ENCODE measurements at regions not wholly inside any gene's neighbourhood (a gene's known extent, or its start where the extent isn't known, plus 50 kb on each side); places are given as distances from the start of the nearest gene placed in this dataset.

GRCh38 chr1:163928069-163928468 lies 606.3 kb downstream of the NUF2 start:
- Mint-ChIP-seq H3K27me3 (no peaks in the 10 kb centered on the region), H3K4me1 (no peaks in the 10 kb centered on the region), H3K27ac (no peak overlapping the region), H3K36me3 (no peaks in the 10 kb centered on the region), H3K9me3 (peaks cover 4% of the 10 kb centered on the region), H3K4me3 (no peak overlapping the region)
- DNase-seq (ENCODE audit: low spot score in 2 of 2) (no peak), ATAC-seq (ENCODE audit: low read depth) (no peak)

- ATAC-seq (ENCODE audit: low read depth): no peak
- peaks cover 4% of the 10 kb centered on the region for H3K9me3 Mint-ChIP-seq
- no peak overlapping the region for H3K4me3 Mint-ChIP-seq
- H3K4me1 Mint-ChIP-seq: no peaks in the 10 kb centered on the region
- no peak overlapping the region for H3K27ac Mint-ChIP-seq
- no peaks in the 10 kb centered on the region for H3K36me3 Mint-ChIP-seq
- no peak for DNase-seq (ENCODE audit: low spot score in 2 of 2)
- H3K27me3 Mint-ChIP-seq: no peaks in the 10 kb centered on the region
Measured at GRCh38 chr1:163928651-163929050, 606.9 kb downstream of the NUF2 start.

- DNase-seq (ENCODE audit: low spot score in 2 of 2) (no peak), ATAC-seq (ENCODE audit: low read depth) (no peak)
- H3K36me3 Mint-ChIP-seq: no peaks in the 10 kb centered on the region
- no peak overlapping the region for H3K4me3 Mint-ChIP-seq
- peaks cover 4% of the 10 kb centered on the region for H3K9me3 Mint-ChIP-seq
- H3K27ac Mint-ChIP-seq: no peak overlapping the region
- H3K4me1 Mint-ChIP-seq: no peaks in the 10 kb centered on the region
- H3K27me3 Mint-ChIP-seq: no peaks in the 10 kb centered on the region
Measured at GRCh38 chr1:163932901-163933300, 611.1 kb downstream of the NUF2 start.

GRCh38 chr1:163933437-163933836 lies 611.7 kb downstream of the NUF2 start:
- DNase-seq (ENCODE audit: low spot score in 2 of 2) (no peak), ATAC-seq (ENCODE audit: low read depth) (no peak)
- Mint-ChIP-seq H3K9me3 (peaks cover 4% of the 10 kb centered on the region), H3K36me3 (no peaks in the 10 kb centered on the region), H3K4me1 (no peaks in the 10 kb centered on the region), H3K27ac (no peak overlapping the region), H3K27me3 (no peaks in the 10 kb centered on the region), H3K4me3 (no peak overlapping the region)

GRCh38 chr1:163935738-163936374 lies 614.1 kb downstream of the NUF2 start:
- Mint-ChIP-seq H3K4me3 (no peak overlapping the region), H3K27ac (no peak overlapping the region), H3K36me3 (no peaks in the 10 kb centered on the region), H3K4me1 (no peaks in the 10 kb centered on the region), H3K9me3 (peaks cover 3% of the 10 kb centered on the region), H3K27me3 (no peaks in the 10 kb centered on the region)
- ATAC-seq (ENCODE audit: low read depth) (no peak), DNase-seq (ENCODE audit: low spot score in 2 of 2) (no peak)

- no peak overlapping the region for H3K27ac Mint-ChIP-seq
- no peak for ATAC-seq (ENCODE audit: low read depth)
- DNase-seq (ENCODE audit: low spot score in 2 of 2): no peak
- peaks cover 6% of the 10 kb centered on the region for H3K9me3 Mint-ChIP-seq
- no peaks in the 10 kb centered on the region for H3K4me1 Mint-ChIP-seq
- H3K27me3 Mint-ChIP-seq: no peaks in the 10 kb centered on the region
- no peak overlapping the region for H3K4me3 Mint-ChIP-seq
- H3K36me3 Mint-ChIP-seq: no peaks in the 10 kb centered on the region
Measured at GRCh38 chr1:163959622-163960021, 599.4 kb upstream of the PBX1 start.

- Mint-ChIP-seq H3K4me1 (no peaks in the 10 kb centered on the region), H3K9me3 (peaks cover 9% of the 10 kb centered on the region), H3K27me3 (no peaks in the 10 kb centered on the region), H3K4me3 (no peak overlapping the region), H3K27ac (no peak overlapping the region), H3K36me3 (no peaks in the 10 kb centered on the region)
- ATAC-seq (ENCODE audit: low read depth) (no peak), DNase-seq (ENCODE audit: low spot score in 2 of 2) (no peak)
Measured at GRCh38 chr1:163970151-163970550, 588.8 kb upstream of the PBX1 start.

GRCh38 chr1:163970699-163971098 lies 588.3 kb upstream of the PBX1 start:
- H3K36me3 Mint-ChIP-seq: no peaks in the 10 kb centered on the region
- ATAC-seq (ENCODE audit: low read depth) (no peak), DNase-seq (ENCODE audit: low spot score in 2 of 2) (no peak)
- H3K9me3 Mint-ChIP-seq: peaks cover 7% of the 10 kb centered on the region
- no peak overlapping the region for H3K4me3 Mint-ChIP-seq
- H3K27me3 Mint-ChIP-seq: no peaks in the 10 kb centered on the region
- no peaks in the 10 kb centered on the region for H3K4me1 Mint-ChIP-seq
- H3K27ac Mint-ChIP-seq: no peak overlapping the region

GRCh38 chr1:163973586-163973985 lies 585.4 kb upstream of the PBX1 start:
- no peak overlapping the region for H3K27ac Mint-ChIP-seq
- DNase-seq (ENCODE audit: low spot score in 2 of 2) (no peak), ATAC-seq (ENCODE audit: low read depth) (no peak)
- no peak overlapping the region for H3K4me3 Mint-ChIP-seq
- H3K27me3 Mint-ChIP-seq: no peaks in the 10 kb centered on the region
- peaks cover 12% of the 10 kb centered on the region for H3K9me3 Mint-ChIP-seq
- no peaks in the 10 kb centered on the region for H3K36me3 Mint-ChIP-seq
- H3K4me1 Mint-ChIP-seq: no peaks in the 10 kb centered on the region

- Mint-ChIP-seq H3K27ac (no peak overlapping the region), H3K36me3 (no peaks in the 10 kb centered on the region), H3K4me1 (no peaks in the 10 kb centered on the region), H3K27me3 (no peaks in the 10 kb centered on the region), H3K4me3 (no peak overlapping the region), H3K9me3 (peaks cover 12% of the 10 kb centered on the region)
- ATAC-seq (ENCODE audit: low read depth) (no peak), DNase-seq (ENCODE audit: low spot score in 2 of 2) (no peak)
Measured at GRCh38 chr1:163974120-163974519, 584.9 kb upstream of the PBX1 start.

- ATAC-seq (ENCODE audit: low read depth): no peak
- peaks cover 15% of the 10 kb centered on the region for H3K9me3 Mint-ChIP-seq
- H3K36me3 Mint-ChIP-seq: no peaks in the 10 kb centered on the region
- DNase-seq (ENCODE audit: low spot score in 2 of 2): no peak
- H3K4me3 Mint-ChIP-seq: no peak overlapping the region
- no peaks in the 10 kb centered on the region for H3K27me3 Mint-ChIP-seq
- H3K4me1 Mint-ChIP-seq: no peaks in the 10 kb centered on the region
- H3K27ac Mint-ChIP-seq: no peak overlapping the region
Measured at GRCh38 chr1:163980394-163980793, 578.6 kb upstream of the PBX1 start.

GRCh38 chr1:163981500-163982030 lies 577.4 kb upstream of the PBX1 start:
- no peaks in the 10 kb centered on the region for H3K4me1 Mint-ChIP-seq
- ATAC-seq (ENCODE audit: low read depth): no peak

GRCh38 chr1:163983097-163983496 lies 575.9 kb upstream of the PBX1 start:
- H3K36me3 Mint-ChIP-seq: no peaks in the 10 kb centered on the region
- no peak overlapping the region for H3K4me3 Mint-ChIP-seq
- ATAC-seq (ENCODE audit: low read depth): no peak
- DNase-seq (ENCODE audit: low spot score in 2 of 2): no peak
- no peak overlapping the region for H3K27ac Mint-ChIP-seq
- no peaks in the 10 kb centered on the region for H3K27me3 Mint-ChIP-seq
- peaks cover 4% of the 10 kb centered on the region for H3K9me3 Mint-ChIP-seq
- H3K4me1 Mint-ChIP-seq: no peaks in the 10 kb centered on the region

More at GRCh38 chr1:163981500-163982030, 577.4 kb upstream of the PBX1 start:
- no peaks in the 10 kb centered on the region for H3K27me3 Mint-ChIP-seq
- peaks cover 11% of the 10 kb centered on the region for H3K9me3 Mint-ChIP-seq
- H3K36me3 Mint-ChIP-seq: no peaks in the 10 kb centered on the region
- DNase-seq (ENCODE audit: low spot score in 2 of 2): no peak
- H3K27ac Mint-ChIP-seq: no peak overlapping the region
- H3K4me3 Mint-ChIP-seq: no peak overlapping the region

GRCh38 chr1:163985700-163986099 lies 573.3 kb upstream of the PBX1 start:
- ATAC-seq (ENCODE audit: low read depth): no peak
- H3K27me3 Mint-ChIP-seq: no peaks in the 10 kb centered on the region
- no peak for DNase-seq (ENCODE audit: low spot score in 2 of 2)
- H3K4me1 Mint-ChIP-seq: no peaks in the 10 kb centered on the region
- H3K4me3 Mint-ChIP-seq: no peak overlapping the region
- H3K27ac Mint-ChIP-seq: no peak overlapping the region
- peaks cover 4% of the 10 kb centered on the region for H3K9me3 Mint-ChIP-seq
- H3K36me3 Mint-ChIP-seq: no peaks in the 10 kb centered on the region

GRCh38 chr1:163999131-163999530 lies 559.9 kb upstream of the PBX1 start:
- Mint-ChIP-seq H3K27ac (no peak overlapping the region), H3K9me3 (peaks cover 6% of the 10 kb centered on the region), H3K4me1 (no peaks in the 10 kb centered on the region), H3K27me3 (no peaks in the 10 kb centered on the region), H3K36me3 (no peaks in the 10 kb centered on the region), H3K4me3 (no peak overlapping the region)
- ATAC-seq (ENCODE audit: low read depth) (no peak), DNase-seq (ENCODE audit: low spot score in 2 of 2) (no peak)
